ENCODE measurements at regions not wholly inside any gene's neighbourhood (a gene's known extent, or its start where the extent isn't known, plus 50 kb on each side); places are given as distances from the start of the nearest gene placed in this dataset.

- TF ChIP-seq POLR2AphosphoS5 (IDR thresholded peaks at IDR 0.05) (no peak), POLR2A (IDR thresholded peaks at IDR 0.05) (no peak), EP300 (IDR thresholded peaks at IDR 0.05; ENCODE audit: low read depth) (no peak)
- TF ChIP-seq, protein P1, sequence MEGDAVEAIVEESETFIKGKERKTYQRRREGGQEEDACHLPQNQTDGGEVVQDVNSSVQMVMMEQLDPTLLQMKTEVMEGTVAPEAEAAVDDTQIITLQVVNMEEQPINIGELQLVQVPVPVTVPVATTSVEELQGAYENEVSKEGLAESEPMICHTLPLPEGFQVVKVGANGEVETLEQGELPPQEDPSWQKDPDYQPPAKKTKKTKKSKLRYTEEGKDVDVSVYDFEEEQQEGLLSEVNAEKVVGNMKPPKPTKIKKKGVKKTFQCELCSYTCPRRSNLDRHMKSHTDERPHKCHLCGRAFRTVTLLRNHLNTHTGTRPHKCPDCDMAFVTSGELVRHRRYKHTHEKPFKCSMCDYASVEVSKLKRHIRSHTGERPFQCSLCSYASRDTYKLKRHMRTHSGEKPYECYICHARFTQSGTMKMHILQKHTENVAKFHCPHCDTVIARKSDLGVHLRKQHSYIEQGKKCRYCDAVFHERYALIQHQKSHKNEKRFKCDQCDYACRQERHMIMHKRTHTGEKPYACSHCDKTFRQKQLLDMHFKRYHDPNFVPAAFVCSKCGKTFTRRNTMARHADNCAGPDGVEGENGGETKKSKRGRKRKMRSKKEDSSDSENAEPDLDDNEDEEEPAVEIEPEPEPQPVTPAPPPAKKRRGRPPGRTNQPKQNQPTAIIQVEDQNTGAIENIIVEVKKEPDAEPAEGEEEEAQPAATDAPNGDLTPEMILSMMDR (IDR thresholded peaks at IDR 0.05) = no peak
Measured at GRCh38 chr9:107870221-107870620, 380.7 kb upstream of the KLF4 start.

Data from transverse colon (tissue), 4 donors.